A549 (cell line): ENCODE measurements at regions not wholly inside any gene's neighbourhood (a gene's known extent, or its start where the extent isn't known, plus 50 kb on each side); places are given as distances from the start of the nearest gene placed in this dataset.

Experiments
- EP300 ChIP-seq, 2 experiments: fragments of >200 bp; sonication (Bioruptor Twin); formaldehyde crosslinking; IDR thresholded peaks; 2 replicates in 1 of 2; 3 replicates in 1 of 2; pipeline ENCODE4 v1.6.1; 2016 to 2017
- JUNB ChIP-seq: fragments of >200 bp; sonication (Bioruptor Twin); formaldehyde crosslinking; IDR thresholded peaks from 2 replicates; pipeline ENCODE4 v1.6.1; 2016
- NFE2L2 ChIP-seq: fragments of 150-350 bp; conservative IDR thresholded peaks from 2 replicates; pipeline ENCODE4 v1.6.1; 2014; ENCODE audit warnings: low read length
- POLR2A ChIP-seq: IDR thresholded peaks from 2 replicates; pipeline ENCODE4 v1.6.1; 2012; ENCODE audit warnings: mild to moderate bottlenecking, low read length
- SREBF2 ChIP-seq: fragments of 450-650 bp; IDR thresholded peaks from 2 replicates; pipeline ENCODE4 v1.6.1; 2014; ENCODE audit warnings: mild to moderate bottlenecking, moderate library complexity
- TFCP2L1 ChIP-seq: fragments of 250-450 bp; sonication (Bioruptor Pico); IDR thresholded peaks from 2 replicates; pipeline ENCODE4 v1.5.0; 2021; ENCODE audit warnings: mild to moderate bottlenecking
- ZSCAN20 ChIP-seq: fragments of 250-450 bp; sonication (Bioruptor Pico); IDR thresholded peaks from 2 replicates; pipeline ENCODE4 v1.8.0; 2022; ENCODE audit warnings: mild to moderate bottlenecking, moderate library complexity
- TF ChIP-seq, protein P1 (sequence below): fragments of >200 bp; sonication (Bioruptor Twin); formaldehyde crosslinking; IDR thresholded peaks from 3 replicates; pipeline ENCODE4 v1.5.1; 2016

DNA sequence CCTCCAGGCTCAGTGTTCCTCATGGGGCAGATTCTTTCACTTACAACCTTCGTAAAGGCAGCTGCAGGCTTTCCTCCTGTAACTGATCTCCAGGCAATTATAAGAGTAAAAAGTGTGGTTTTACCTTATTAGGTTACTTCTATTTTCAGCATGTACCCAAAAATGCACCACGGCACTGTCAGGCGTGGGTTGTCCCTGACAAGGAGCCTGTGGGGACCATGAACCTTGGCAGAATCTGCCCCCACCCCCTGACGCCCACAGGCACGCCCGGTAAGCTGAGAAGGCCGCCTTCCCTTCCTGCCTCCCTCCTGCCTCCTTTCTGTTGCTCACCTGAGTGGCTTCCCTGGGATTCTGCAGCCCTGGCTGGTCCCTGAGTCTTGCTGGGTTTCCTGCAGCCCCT, 1383.3 kb downstream of the TBC1D22A start:
- no peak for TF ChIP-seq NFE2L2
- TF ChIP-seq POLR2A: no peak
- no peak for TF ChIP-seq EP300 (IDR thresholded peaks at IDR 0.05)
- TF ChIP-seq TFCP2L1: no peak
- TF ChIP-seq JUNB: no peak
- TF ChIP-seq SREBF2: no peak
- TF ChIP-seq, protein P1, sequence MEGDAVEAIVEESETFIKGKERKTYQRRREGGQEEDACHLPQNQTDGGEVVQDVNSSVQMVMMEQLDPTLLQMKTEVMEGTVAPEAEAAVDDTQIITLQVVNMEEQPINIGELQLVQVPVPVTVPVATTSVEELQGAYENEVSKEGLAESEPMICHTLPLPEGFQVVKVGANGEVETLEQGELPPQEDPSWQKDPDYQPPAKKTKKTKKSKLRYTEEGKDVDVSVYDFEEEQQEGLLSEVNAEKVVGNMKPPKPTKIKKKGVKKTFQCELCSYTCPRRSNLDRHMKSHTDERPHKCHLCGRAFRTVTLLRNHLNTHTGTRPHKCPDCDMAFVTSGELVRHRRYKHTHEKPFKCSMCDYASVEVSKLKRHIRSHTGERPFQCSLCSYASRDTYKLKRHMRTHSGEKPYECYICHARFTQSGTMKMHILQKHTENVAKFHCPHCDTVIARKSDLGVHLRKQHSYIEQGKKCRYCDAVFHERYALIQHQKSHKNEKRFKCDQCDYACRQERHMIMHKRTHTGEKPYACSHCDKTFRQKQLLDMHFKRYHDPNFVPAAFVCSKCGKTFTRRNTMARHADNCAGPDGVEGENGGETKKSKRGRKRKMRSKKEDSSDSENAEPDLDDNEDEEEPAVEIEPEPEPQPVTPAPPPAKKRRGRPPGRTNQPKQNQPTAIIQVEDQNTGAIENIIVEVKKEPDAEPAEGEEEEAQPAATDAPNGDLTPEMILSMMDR: no peak
- no peak for TF ChIP-seq ZSCAN20 (CRISPR knock-in tag)
